Panc1 (cell line): ENCODE measurements at regions not wholly inside any gene's neighbourhood (a gene's known extent, or its start where the extent isn't known, plus 50 kb on each side); places are given as distances from the start of the nearest gene placed in this dataset.

Source experiments
- ATAC-seq: fragments of 200-7000 bp; cut with Tn5 transposase; 2 replicates; pipeline ENCODE4 v1.9.1; 2020; ENCODE audit warnings: mild to moderate bottlenecking, moderate library complexity
- BruUV-seq: library from RNA; stranded (reverse); fragments of 400-500 nt; replicated peaks from 2 replicates; lab custom pipeline; 2021; lab: Mats Ljungman, UMichigan
- CTCF ChIA-PET: fragments of 300-600 bp; sonication (Branson Sonifier 250); formaldehyde crosslinking; loops from one replicate; lab custom pipeline; 2022; ENCODE audit warnings: antibody characterized with exemption; lab: Charles Lee
- POLR2A ChIA-PET: fragments of 300-600 bp; sonication (Branson Sonifier 250); formaldehyde crosslinking; loops from one replicate; lab custom pipeline; 2022; ENCODE audit warnings: antibody characterized with exemption; lab: Charles Lee
- DNase-seq: peaks from one replicate; pipeline ENCODE4 v3.0.0-alpha.2; 2010; ENCODE audit warnings: low read depth, low spot score
- H3K27ac ChIP-seq: 2 replicates; pipeline ENCODE4 v1.5.1; 2011; ENCODE audit warnings: mild to moderate bottlenecking, low read length, inconsistent platforms
- H3K27me3 ChIP-seq: fragments of 200-500 bp; sonication (Bioruptor generic); 2 replicates; pipeline ENCODE4 v1.6.0; 2014; ENCODE audit warnings: low read length, inconsistent platforms; ENCODE audit not compliant: control insufficient read depth, insufficient read depth
- H3K36me3 ChIP-seq: fragments of 200-500 bp; sonication (Bioruptor generic); 2 replicates; pipeline ENCODE4 v1.5.1; 2014; ENCODE audit warnings: inconsistent platforms, mild to moderate bottlenecking, low read length, moderate library complexity; ENCODE audit not compliant: control insufficient read depth, insufficient read depth
- H3K4me1 ChIP-seq: 2 replicates; pipeline ENCODE4 v1.5.1; 2011; ENCODE audit warnings: inconsistent platforms, mild to moderate bottlenecking, low read length, moderate library complexity; ENCODE audit not compliant: control insufficient read depth, insufficient read depth
- H3K4me3 ChIP-seq, 2 experiments: 2 replicates each; pipeline ENCODE4 v1.5.1; 2011 to 2012; ENCODE audit warnings: low read depth in 2 of 2, low read length in 2 of 2, mild to moderate bottlenecking in 2 of 2, inconsistent platforms in 1 of 2, moderate library complexity in 1 of 2
- H3K9me3 ChIP-seq: fragments of 200-500 bp; sonication (Bioruptor generic); 2 replicates; pipeline ENCODE4 v1.5.1; 2014; ENCODE audit warnings: low read depth, mild to moderate bottlenecking, inconsistent platforms, low read length, moderate library complexity; ENCODE audit not compliant: control insufficient read depth, insufficient read depth
- POLR2AphosphoS5 ChIP-seq: IDR thresholded peaks from 2 replicates; pipeline ENCODE4 v1.6.1; 2012; ENCODE audit warnings: mild to moderate bottlenecking, low read depth, low read length, moderate library complexity
- SIN3A ChIP-seq: IDR thresholded peaks from 2 replicates; pipeline ENCODE4 v1.6.1; 2012; ENCODE audit warnings: low read depth, mild to moderate bottlenecking, low read length, moderate library complexity, borderline replicate concordance; ENCODE audit not compliant: insufficient read depth
- TCF7L2 ChIP-seq: IDR thresholded peaks from 2 replicates; pipeline ENCODE4 v1.6.1; 2011; ENCODE audit warnings: mild to moderate bottlenecking, low read depth, low read length, inconsistent platforms
- in situ Hi-C: cut with HindIII; loops from 2 replicates; pipeline ENCODE4 v1.10.0; 2016; ENCODE audit warnings: low sequenced_read_pairs, low pct_unique_long_range_greater_than_20kb
- intact Hi-C: fragments of 100-400 bp; cut with micrococcal nuclease; formaldehyde crosslinking; loops from one replicate; pipeline ENCODE4 v1.10.0; 2022; ENCODE audit not compliant: unreplicated experiment
- TF ChIP-seq, protein P1 (sequence below): fragments of 450-650 bp; IDR thresholded peaks from 2 replicates; pipeline ENCODE4 v1.5.1; 2017; ENCODE audit warnings: mild to moderate bottlenecking
- TF ChIP-seq, protein P2 (sequence below), 2 experiments: IDR thresholded peaks; 2 replicates each; pipeline ENCODE4 v1.6.1; 2011 to 2012; ENCODE audit warnings: low read depth in 2 of 2, control low read depth in 1 of 2, low read length in 1 of 2, mild to moderate bottlenecking in 1 of 2, moderate library complexity in 1 of 2; ENCODE audit not compliant: insufficient read depth in 1 of 2

DNA sequence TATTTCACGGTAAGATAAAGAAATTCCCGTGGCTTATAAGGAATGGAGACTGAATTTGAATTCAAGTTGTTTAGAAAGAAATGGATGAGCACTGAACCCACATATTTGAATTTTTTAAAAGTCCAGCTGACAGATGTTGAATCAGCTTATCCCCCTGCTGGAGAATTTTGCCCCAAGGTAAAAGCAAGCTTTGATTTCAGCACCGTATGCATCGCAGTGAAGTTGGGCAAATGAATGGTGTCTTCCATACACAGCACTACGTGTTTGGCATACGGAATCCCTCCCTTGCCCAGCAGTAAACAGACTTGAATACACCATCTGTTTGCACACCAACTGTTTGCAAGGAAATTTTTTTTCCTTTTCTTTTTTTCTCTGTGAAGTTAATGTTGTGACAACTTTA is 77.5 kb upstream of the PEG3 start:
- TF ChIP-seq, protein P1, sequence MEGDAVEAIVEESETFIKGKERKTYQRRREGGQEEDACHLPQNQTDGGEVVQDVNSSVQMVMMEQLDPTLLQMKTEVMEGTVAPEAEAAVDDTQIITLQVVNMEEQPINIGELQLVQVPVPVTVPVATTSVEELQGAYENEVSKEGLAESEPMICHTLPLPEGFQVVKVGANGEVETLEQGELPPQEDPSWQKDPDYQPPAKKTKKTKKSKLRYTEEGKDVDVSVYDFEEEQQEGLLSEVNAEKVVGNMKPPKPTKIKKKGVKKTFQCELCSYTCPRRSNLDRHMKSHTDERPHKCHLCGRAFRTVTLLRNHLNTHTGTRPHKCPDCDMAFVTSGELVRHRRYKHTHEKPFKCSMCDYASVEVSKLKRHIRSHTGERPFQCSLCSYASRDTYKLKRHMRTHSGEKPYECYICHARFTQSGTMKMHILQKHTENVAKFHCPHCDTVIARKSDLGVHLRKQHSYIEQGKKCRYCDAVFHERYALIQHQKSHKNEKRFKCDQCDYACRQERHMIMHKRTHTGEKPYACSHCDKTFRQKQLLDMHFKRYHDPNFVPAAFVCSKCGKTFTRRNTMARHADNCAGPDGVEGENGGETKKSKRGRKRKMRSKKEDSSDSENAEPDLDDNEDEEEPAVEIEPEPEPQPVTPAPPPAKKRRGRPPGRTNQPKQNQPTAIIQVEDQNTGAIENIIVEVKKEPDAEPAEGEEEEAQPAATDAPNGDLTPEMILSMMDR: no peak
- TF ChIP-seq POLR2AphosphoS5 (no peak), TCF7L2 (no peak), SIN3A (no peak)
- TF ChIP-seq, protein P2, sequence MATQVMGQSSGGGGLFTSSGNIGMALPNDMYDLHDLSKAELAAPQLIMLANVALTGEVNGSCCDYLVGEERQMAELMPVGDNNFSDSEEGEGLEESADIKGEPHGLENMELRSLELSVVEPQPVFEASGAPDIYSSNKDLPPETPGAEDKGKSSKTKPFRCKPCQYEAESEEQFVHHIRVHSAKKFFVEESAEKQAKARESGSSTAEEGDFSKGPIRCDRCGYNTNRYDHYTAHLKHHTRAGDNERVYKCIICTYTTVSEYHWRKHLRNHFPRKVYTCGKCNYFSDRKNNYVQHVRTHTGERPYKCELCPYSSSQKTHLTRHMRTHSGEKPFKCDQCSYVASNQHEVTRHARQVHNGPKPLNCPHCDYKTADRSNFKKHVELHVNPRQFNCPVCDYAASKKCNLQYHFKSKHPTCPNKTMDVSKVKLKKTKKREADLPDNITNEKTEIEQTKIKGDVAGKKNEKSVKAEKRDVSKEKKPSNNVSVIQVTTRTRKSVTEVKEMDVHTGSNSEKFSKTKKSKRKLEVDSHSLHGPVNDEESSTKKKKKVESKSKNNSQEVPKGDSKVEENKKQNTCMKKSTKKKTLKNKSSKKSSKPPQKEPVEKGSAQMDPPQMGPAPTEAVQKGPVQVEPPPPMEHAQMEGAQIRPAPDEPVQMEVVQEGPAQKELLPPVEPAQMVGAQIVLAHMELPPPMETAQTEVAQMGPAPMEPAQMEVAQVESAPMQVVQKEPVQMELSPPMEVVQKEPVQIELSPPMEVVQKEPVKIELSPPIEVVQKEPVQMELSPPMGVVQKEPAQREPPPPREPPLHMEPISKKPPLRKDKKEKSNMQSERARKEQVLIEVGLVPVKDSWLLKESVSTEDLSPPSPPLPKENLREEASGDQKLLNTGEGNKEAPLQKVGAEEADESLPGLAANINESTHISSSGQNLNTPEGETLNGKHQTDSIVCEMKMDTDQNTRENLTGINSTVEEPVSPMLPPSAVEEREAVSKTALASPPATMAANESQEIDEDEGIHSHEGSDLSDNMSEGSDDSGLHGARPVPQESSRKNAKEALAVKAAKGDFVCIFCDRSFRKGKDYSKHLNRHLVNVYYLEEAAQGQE (IDR thresholded peaks at IDR 0.05; ENCODE audit: insufficient read depth in 1 of 2, low read depth in 2 of 2, low read length in 1 of 2): no peak
- in situ Hi-C loops: no loop called here

DNA sequence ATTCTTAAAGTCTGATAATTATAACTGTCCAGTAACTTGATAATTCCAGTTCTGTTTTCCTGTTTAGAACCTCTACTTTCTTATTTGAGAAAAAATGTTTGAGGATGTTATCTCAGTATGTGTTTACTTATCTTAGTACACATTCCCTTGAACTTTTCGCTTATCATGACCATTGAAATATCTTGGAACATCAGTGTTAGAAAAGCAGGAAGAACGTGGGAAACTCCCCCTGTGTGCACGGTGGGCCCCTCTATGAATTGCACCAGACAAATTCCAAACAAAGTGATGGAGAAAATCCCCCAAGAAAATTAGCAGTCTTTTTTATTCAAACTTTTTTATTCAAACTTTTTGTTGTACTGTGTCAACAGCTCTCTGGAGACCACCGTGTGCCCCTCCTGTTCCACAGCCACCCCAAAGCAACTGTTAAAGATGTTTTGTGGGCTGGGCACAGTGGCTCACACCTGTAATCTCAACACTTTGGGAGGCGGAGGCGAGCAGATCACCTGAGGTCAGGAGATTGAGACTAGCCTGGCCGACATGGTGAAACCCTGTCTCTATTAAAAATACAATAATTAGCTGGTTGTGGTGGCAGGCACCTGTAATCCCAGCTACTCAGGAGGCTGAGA is 78.3 kb upstream of the PEG3 start:
- H3K27ac ChIP-seq: no peak overlapping the region
- H3K4me1 ChIP-seq: no peaks in the 10 kb centered on the region
- ATAC-seq (no peak), DNase-seq (no peak)
- no peaks in the 10 kb centered on the region for H3K9me3 ChIP-seq
- peaks cover 3% of the 10 kb centered on the region; the same call in 1 of the 2 replicates for H3K27me3 ChIP-seq
- H3K36me3 ChIP-seq: no peaks in the 10 kb centered on the region
- in situ Hi-C loops (no loop called here), intact Hi-C loops (no loop called here)
- TF ChIP-seq POLR2AphosphoS5 (no peak), SIN3A (no peak), TCF7L2 (no peak)
- TF ChIP-seq, protein P1: no peak
- TF ChIP-seq, protein P2 (IDR thresholded peaks at IDR 0.05; ENCODE audit: insufficient read depth in 1 of 2, low read depth in 2 of 2, low read length in 1 of 2): no peak
- ChIA-PET CTCF (interaction anchor here (0.5 kb wide), 1 partner anchor 251 kb away, joined by 5 read pairs; no protein-coding TSS in a partner anchor), POLR2A (no interaction called here)
- H3K4me3 ChIP-seq: no peak overlapping the region
- no TSS peak for BruUV-seq

More for the DNA sequence above, 77.5 kb upstream of the PEG3 start:
- Histone ChIP-seq H3K4me3 (no peak overlapping the region), H3K27me3 (peaks cover 3% of the 10 kb centered on the region; the same call in 1 of the 2 replicates), H3K4me1 (no peaks in the 10 kb centered on the region), H3K36me3 (no peaks in the 10 kb centered on the region), H3K9me3 (no peaks in the 10 kb centered on the region), H3K27ac (no peak overlapping the region)
- intact Hi-C loops: no loop called here
- no TSS peak for BruUV-seq
- ATAC-seq (no peak), DNase-seq (no peak)
- ChIA-PET POLR2A (no interaction called here), CTCF (no interaction called here)
